Karpas-422 (cell line): ENCODE measurements at regions not wholly inside any gene's neighbourhood (a gene's known extent, or its start where the extent isn't known, plus 50 kb on each side); places are given as distances from the start of the nearest gene placed in this dataset.
"Not testable (repeated sequence)": the region's sequence is repeated elsewhere in the genome, so short reads cannot be mapped to it uniquely, and the experiment has no call there.

Source experiments
- DNase-seq: peaks from one replicate; pipeline ENCODE4 v3.0.0-alpha.2; 2015
- H2AFZ ChIP-seq: fragments of 200-600 bp; sonication (generic); 2 replicates; pipeline ENCODE4 v1.6.1; 2014; ENCODE audit warnings: antibody characterized with exemption, low read length, mixed read lengths
- H3K27ac ChIP-seq: fragments of 200-600 bp; sonication (generic); 2 replicates; pipeline ENCODE4 v1.5.1; 2014; ENCODE audit warnings: mild to moderate bottlenecking, low read length, moderate library complexity
- H3K27me3 ChIP-seq: fragments of 200-600 bp; sonication (generic); 2 replicates; pipeline ENCODE4 v1.6.1; 2014; ENCODE audit warnings: low read length, mixed read lengths
- H3K36me3 ChIP-seq: fragments of 200-600 bp; sonication (generic); 2 replicates; pipeline ENCODE4 v1.6.1; 2014; ENCODE audit warnings: low read length, mixed read lengths; ENCODE audit not compliant: insufficient read depth
- H3K4me1 ChIP-seq: fragments of 200-600 bp; sonication (generic); 2 replicates; pipeline ENCODE4 v1.6.1; 2014; ENCODE audit warnings: mild to moderate bottlenecking, low read length, mixed read lengths
- H3K4me2 ChIP-seq: fragments of 200-600 bp; sonication (generic); 2 replicates; pipeline ENCODE4 v1.6.1; 2014; ENCODE audit warnings: low read length, low read depth, mild to moderate bottlenecking; ENCODE audit not compliant: poor library complexity, severe bottlenecking
- H3K4me3 ChIP-seq: fragments of 200-600 bp; sonication (generic); 2 replicates; pipeline ENCODE4 v1.5.1; 2014; ENCODE audit warnings: mild to moderate bottlenecking, antibody characterized with exemption, low read length, mixed read lengths
- H3K79me2 ChIP-seq: fragments of 200-600 bp; sonication (generic); 2 replicates; pipeline ENCODE4 v1.6.1; 2014; ENCODE audit warnings: mild to moderate bottlenecking, low read length, mixed read lengths
- H3K9ac ChIP-seq: fragments of 200-600 bp; sonication (generic); 2 replicates; pipeline ENCODE4 v1.6.0; 2014; ENCODE audit warnings: low read length
- H3K9me2 ChIP-seq: fragments of 200-600 bp; sonication (generic), shearing (Covaris generic); replicated peaks from 2 replicates; pipeline ENCODE4 v1.6.0; 2014; ENCODE audit warnings: mild to moderate bottlenecking, low read length, moderate library complexity; ENCODE audit not compliant: insufficient read depth
- H3K9me3 ChIP-seq: fragments of 300-700, 200-600 bp; sonication (generic); 2 replicates; pipeline ENCODE4 v1.6.1; 2014; ENCODE audit warnings: low read length, mixed read lengths
- H4K20me1 ChIP-seq: fragments of 200-600 bp; sonication (generic); 2 replicates; pipeline ENCODE4 v1.6.1; 2014; ENCODE audit warnings: mild to moderate bottlenecking, antibody characterized with exemption, low read length, low read depth; ENCODE audit not compliant: insufficient read depth

DNA sequence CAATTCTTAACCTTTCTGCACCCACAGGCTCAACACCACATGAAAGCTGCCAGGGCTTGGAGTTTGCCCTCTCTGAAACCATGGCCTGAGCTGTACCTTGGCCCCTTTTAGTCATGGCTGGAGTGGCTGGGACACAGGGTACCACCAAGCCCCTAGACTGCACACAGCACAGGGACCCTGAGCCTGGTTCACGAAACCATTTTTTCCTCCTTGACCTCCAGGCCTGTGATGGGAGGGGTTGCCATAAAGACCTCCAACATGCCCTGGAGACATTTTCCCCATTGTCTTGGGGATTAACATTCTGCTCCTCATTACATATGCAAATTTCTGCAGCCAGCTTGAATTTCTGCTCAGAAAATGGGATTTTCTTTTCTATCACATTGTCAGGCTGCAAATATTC lies 113.4 kb downstream of the XPNPEP1 start:
- H4K20me1 ChIP-seq, H3K27me3 ChIP-seq, H3K36me3 ChIP-seq, DNase-seq, H3K9me3 ChIP-seq, H2AFZ ChIP-seq, H3K9me2 ChIP-seq, H3K4me2 ChIP-seq, H3K4me3 ChIP-seq, H3K9ac ChIP-seq, H3K27ac ChIP-seq, H3K79me2 ChIP-seq, H3K4me1 ChIP-seq: not testable (repeated sequence)

GRCh38 chr10:109801191-109801590 lies 122.1 kb downstream of the XPNPEP1 start:
- H3K9me3 ChIP-seq, H3K4me2 ChIP-seq, H3K4me1 ChIP-seq, H3K79me2 ChIP-seq, H4K20me1 ChIP-seq, H3K27me3 ChIP-seq, H3K9ac ChIP-seq, H2AFZ ChIP-seq, H3K9me2 ChIP-seq, H3K4me3 ChIP-seq, H3K27ac ChIP-seq, DNase-seq, H3K36me3 ChIP-seq: not testable (repeated sequence)

DNA sequence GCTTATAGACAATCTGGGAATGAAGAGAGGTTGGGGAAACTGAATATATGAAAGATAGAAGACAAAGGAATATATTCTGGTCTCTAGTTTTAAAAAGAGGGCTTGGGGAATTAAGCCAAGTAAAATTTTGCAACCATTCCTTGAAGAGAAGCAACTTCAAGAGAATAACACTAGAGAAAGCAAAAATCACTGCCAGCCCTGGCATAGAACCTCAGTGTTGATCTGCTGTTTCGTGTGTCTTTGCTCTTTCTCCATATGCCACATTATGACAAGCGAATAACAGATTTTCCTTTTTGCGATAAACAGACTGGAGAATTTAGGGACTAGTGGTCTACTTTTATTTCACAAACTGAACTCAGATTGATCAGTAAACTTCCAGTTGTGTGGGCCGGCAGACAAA lies 132.7 kb downstream of the XPNPEP1 start:
- Histone ChIP-seq H3K27ac (no peak overlapping the region), H3K4me2 (no peak overlapping the region), H3K27me3 (no peaks in the 10 kb centered on the region), H3K4me1 (no peaks in the 10 kb centered on the region), H2AFZ (no peak overlapping the region), H3K9me2 (no peaks in the 10 kb centered on the region), H3K9me3 (no peaks in the 10 kb centered on the region), H4K20me1 (no peaks in the 10 kb centered on the region), H3K4me3 (no peak overlapping the region), H3K79me2 (no peaks in the 10 kb centered on the region), H3K36me3 (no peaks in the 10 kb centered on the region), H3K9ac (no peak overlapping the region)
- no peak for DNase-seq

DNA sequence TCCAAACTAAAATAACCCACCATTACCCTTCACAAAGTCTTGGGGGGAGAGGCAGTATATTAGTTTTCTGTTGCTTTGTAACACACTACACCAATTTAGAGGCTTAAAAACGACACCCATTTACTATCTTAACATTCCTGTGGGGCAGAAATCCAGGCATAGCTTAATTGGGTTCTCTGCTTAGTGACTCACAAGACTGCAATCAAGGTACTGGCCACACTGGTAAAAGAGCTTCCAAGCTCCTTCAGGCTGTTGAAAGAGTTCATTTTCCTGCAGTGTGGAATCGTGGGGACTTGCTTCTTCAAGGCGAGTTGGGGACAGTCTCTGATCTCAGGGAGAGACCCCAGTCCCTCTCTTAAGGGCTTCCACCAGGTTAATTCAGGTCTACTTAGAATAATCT lies 139.1 kb downstream of the XPNPEP1 start:
- Histone ChIP-seq H3K4me2 (no peak overlapping the region), H2AFZ (no peak overlapping the region), H3K4me3 (no peak overlapping the region), H3K9me3 (no peaks in the 10 kb centered on the region), H3K27ac (no peak overlapping the region), H3K9me2 (no peaks in the 10 kb centered on the region), H3K9ac (no peak overlapping the region), H3K36me3 (no peaks in the 10 kb centered on the region), H3K79me2 (no peaks in the 10 kb centered on the region), H3K27me3 (no peaks in the 10 kb centered on the region), H3K4me1 (no peaks in the 10 kb centered on the region), H4K20me1 (no peaks in the 10 kb centered on the region)
- DNase-seq = no peak

GRCh38 chr10:109783286-109783685 lies 140.0 kb downstream of the XPNPEP1 start:
- no peak for DNase-seq
- Histone ChIP-seq H3K4me1 (no peaks in the 10 kb centered on the region), H3K79me2 (no peaks in the 10 kb centered on the region), H4K20me1 (no peaks in the 10 kb centered on the region), H3K27ac (no peak overlapping the region), H3K27me3 (no peaks in the 10 kb centered on the region), H3K4me3 (no peak overlapping the region), H2AFZ (no peak overlapping the region; the same call in 1 of the 2 replicates), H3K9ac (no peak overlapping the region), H3K4me2 (no peak overlapping the region), H3K36me3 (no peaks in the 10 kb centered on the region), H3K9me3 (no peaks in the 10 kb centered on the region), H3K9me2 (no peaks in the 10 kb centered on the region)

DNA sequence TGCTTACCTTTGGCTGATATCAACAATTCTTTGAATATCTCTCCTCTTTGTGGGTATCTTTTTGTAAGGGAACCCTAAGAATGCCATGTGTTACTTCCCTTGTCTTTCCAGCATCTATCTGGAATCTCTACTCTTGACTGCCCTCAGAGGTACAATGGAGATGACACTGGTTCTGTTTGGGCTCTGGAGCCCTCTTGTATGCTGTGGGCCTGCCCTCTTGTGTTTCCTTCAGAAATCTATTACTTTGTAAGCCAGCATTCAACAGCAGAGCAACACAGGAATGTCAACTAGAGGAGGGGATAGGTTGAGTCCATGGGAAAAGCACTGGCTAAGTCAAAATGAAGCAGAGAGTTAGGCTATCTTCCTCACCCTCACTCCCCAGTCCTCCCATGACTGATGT lies 142.3 kb downstream of the XPNPEP1 start:
- no peak overlapping the region for H3K9ac ChIP-seq

DNA sequence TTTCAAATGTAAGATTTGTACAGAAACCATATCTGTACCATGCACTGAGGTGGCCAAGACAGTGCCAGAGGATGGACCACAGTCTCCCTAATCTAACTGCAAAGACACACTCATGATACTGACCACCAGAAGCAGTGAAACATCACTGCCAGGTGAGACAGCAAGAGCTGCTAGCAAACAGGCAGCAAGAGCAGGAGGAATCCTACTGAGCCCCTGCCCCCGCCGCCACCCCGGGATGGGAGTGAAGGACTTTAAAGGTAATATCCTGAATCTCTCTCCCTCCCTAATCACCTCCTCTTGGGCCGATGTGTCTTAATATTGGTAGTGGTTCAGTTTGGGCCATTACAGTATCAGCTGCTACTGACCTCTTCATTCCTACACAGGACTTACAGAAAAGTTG lies 144.3 kb downstream of the XPNPEP1 start:
- H3K4me3 ChIP-seq = no peak overlapping the region
- no peaks in the 10 kb centered on the region for H3K79me2 ChIP-seq
- H4K20me1 ChIP-seq = no peaks in the 10 kb centered on the region
- no peaks in the 10 kb centered on the region for H3K36me3 ChIP-seq
- no peaks in the 10 kb centered on the region for H3K27me3 ChIP-seq
- no peak overlapping the region for H3K4me2 ChIP-seq
- H3K9me2 ChIP-seq = no peaks in the 10 kb centered on the region
- H3K4me1 ChIP-seq = no peaks in the 10 kb centered on the region
- no peak overlapping the region for H2AFZ ChIP-seq
- H3K9ac ChIP-seq = no peak overlapping the region
- H3K27ac ChIP-seq = no peak overlapping the region
- no peak for DNase-seq
- H3K9me3 ChIP-seq = no peaks in the 10 kb centered on the region

More for the DNA sequence above, 142.3 kb downstream of the XPNPEP1 start:
- H3K9me2 ChIP-seq = no peaks in the 10 kb centered on the region
- H3K36me3 ChIP-seq = no peaks in the 10 kb centered on the region
- no peak overlapping the region for H3K27ac ChIP-seq
- no peaks in the 10 kb centered on the region for H3K4me1 ChIP-seq
- H2AFZ ChIP-seq = no peak overlapping the region
- H3K9me3 ChIP-seq = no peaks in the 10 kb centered on the region
- DNase-seq = no peak
- H3K4me2 ChIP-seq = no peak overlapping the region
- H3K27me3 ChIP-seq = no peaks in the 10 kb centered on the region
- H3K4me3 ChIP-seq = no peak overlapping the region
- no peaks in the 10 kb centered on the region for H3K79me2 ChIP-seq
- H4K20me1 ChIP-seq = no peaks in the 10 kb centered on the region

GRCh38 chr10:109774121-109774440 lies 149.2 kb downstream of the XPNPEP1 start:
- Histone ChIP-seq H3K27ac (no peak overlapping the region), H3K4me2 (no peak overlapping the region), H3K9me3 (no peaks in the 10 kb centered on the region), H3K9ac (no peak overlapping the region), H3K4me3 (no peak overlapping the region), H2AFZ (no peak overlapping the region), H3K9me2 (no peaks in the 10 kb centered on the region), H3K79me2 (no peaks in the 10 kb centered on the region), H3K36me3 (no peaks in the 10 kb centered on the region), H4K20me1 (no peaks in the 10 kb centered on the region), H3K27me3 (no peaks in the 10 kb centered on the region), H3K4me1 (no peaks in the 10 kb centered on the region)
- DNase-seq = no peak
